PFSK-1 (cell line): ENCODE measurements at regions not wholly inside any gene's neighbourhood (a gene's known extent, or its start where the extent isn't known, plus 50 kb on each side); places are given as distances from the start of the nearest gene placed in this dataset.

ENCODE experiments used
- FOXP2 ChIP-seq: optimal IDR thresholded peaks from 2 replicates; pipeline ENCODE3; 2011; ENCODE audit warnings: borderline replicate concordance, control low read depth, inconsistent platforms; ENCODE audit not compliant: insufficient read depth; ENCODE audit errors: extremely low read length, extremely low read depth
- POLR2AphosphoS5 ChIP-seq: IDR thresholded peaks from 2 replicates; pipeline ENCODE4 v1.6.1; 2012; ENCODE audit warnings: low read depth, mild to moderate bottlenecking, control low read depth, low read length, moderate library complexity
- SIN3A ChIP-seq: IDR thresholded peaks from 2 replicates; pipeline ENCODE4 v1.6.1; 2012; ENCODE audit warnings: mild to moderate bottlenecking, low read length, moderate library complexity, borderline replicate concordance; ENCODE audit not compliant: insufficient read depth
- TAF1 ChIP-seq: IDR thresholded peaks from 2 replicates; pipeline ENCODE4 v1.6.1; 2012; ENCODE audit warnings: low read length, control low read depth, borderline replicate concordance; ENCODE audit not compliant: insufficient read depth
- TF ChIP-seq, protein P1 (sequence below), 2 experiments: IDR thresholded peaks; 2 replicates each; pipeline versions ENCODE4 v1.6.1 to v1.8.0; 2011 to 2012; ENCODE audit warnings: low read depth in 2 of 2, low read length in 2 of 2, control low read depth in 1 of 2, inconsistent platforms in 1 of 2, mild to moderate bottlenecking in 1 of 2, moderate library complexity in 1 of 2; ENCODE audit not compliant: insufficient read depth in 1 of 2

DNA sequence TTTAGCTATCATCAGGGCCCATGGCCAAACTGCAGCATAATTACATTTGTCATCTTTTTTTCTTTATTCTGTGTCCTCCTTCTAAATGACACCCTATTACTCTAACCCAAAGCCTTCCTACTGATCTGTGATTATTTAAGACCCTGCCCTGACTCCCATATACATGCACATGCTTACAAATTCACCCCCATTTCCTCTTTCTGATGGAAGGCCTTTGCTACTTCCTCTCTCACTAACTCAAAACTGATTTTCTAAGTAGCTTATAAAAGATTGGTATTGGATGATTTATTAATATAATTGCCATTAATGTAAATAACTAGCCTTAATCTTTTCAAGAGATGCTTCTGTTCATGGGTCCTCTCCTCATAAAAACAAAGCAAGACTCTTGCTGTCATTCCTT is 179.2 kb downstream of the EDEM1 start:
- TF ChIP-seq, protein P1, sequence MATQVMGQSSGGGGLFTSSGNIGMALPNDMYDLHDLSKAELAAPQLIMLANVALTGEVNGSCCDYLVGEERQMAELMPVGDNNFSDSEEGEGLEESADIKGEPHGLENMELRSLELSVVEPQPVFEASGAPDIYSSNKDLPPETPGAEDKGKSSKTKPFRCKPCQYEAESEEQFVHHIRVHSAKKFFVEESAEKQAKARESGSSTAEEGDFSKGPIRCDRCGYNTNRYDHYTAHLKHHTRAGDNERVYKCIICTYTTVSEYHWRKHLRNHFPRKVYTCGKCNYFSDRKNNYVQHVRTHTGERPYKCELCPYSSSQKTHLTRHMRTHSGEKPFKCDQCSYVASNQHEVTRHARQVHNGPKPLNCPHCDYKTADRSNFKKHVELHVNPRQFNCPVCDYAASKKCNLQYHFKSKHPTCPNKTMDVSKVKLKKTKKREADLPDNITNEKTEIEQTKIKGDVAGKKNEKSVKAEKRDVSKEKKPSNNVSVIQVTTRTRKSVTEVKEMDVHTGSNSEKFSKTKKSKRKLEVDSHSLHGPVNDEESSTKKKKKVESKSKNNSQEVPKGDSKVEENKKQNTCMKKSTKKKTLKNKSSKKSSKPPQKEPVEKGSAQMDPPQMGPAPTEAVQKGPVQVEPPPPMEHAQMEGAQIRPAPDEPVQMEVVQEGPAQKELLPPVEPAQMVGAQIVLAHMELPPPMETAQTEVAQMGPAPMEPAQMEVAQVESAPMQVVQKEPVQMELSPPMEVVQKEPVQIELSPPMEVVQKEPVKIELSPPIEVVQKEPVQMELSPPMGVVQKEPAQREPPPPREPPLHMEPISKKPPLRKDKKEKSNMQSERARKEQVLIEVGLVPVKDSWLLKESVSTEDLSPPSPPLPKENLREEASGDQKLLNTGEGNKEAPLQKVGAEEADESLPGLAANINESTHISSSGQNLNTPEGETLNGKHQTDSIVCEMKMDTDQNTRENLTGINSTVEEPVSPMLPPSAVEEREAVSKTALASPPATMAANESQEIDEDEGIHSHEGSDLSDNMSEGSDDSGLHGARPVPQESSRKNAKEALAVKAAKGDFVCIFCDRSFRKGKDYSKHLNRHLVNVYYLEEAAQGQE (IDR thresholded peaks at IDR 0.05; ENCODE audit: insufficient read depth in 1 of 2, low read depth in 2 of 2, low read length in 2 of 2): no peak
- TF ChIP-seq FOXP2 (no peak), POLR2AphosphoS5 (no peak), SIN3A (no peak), TAF1 (no peak)
